Testis (tissue), 2 donors: ENCODE measurements at regions not wholly inside any gene's neighbourhood (a gene's known extent, or its start where the extent isn't known, plus 50 kb on each side); places are given as distances from the start of the nearest gene placed in this dataset.

ENCODE experiments used
- DNase-seq: peaks from one replicate; pipeline ENCODE4 v3.0.0-alpha.2; 2019
- H3K27ac ChIP-seq, 2 donors: fragments of 200-600 bp; sonication (generic); one replicate each; pipeline ENCODE4 v1.5.1; 2019
- H3K27me3 ChIP-seq: fragments of 200-600 bp; sonication (generic); one replicate; pipeline ENCODE4 v1.5.1; 2019
- H3K36me3 ChIP-seq: fragments of 200-600 bp; sonication (generic); one replicate; pipeline ENCODE4 v1.5.1; 2017; ENCODE audit warnings: low read depth; ENCODE audit errors: missing control alignments
- H3K4me1 ChIP-seq: fragments of 200-600 bp; sonication (generic); one replicate; pipeline ENCODE4 v1.5.1; 2019
- H3K4me3 ChIP-seq, 2 donors: fragments of 200-600 bp; sonication (generic); one replicate each; pipeline ENCODE4 v1.5.1; 2017 to 2019
- H3K9me3 ChIP-seq: fragments of 200-600 bp; sonication (generic); one replicate; pipeline ENCODE4 v1.5.1; 2017
- CTCF ChIP-seq, 3 experiments: fragments of 450-650 bp in 2 of 3; fragments of 200-600 bp in 1 of 3; sonication (generic) in 1 of 3; IDR thresholded peaks; one replicate each; pipeline ENCODE4 v1.5.1; 2016 to 2019; ENCODE audit warnings: antibody characterized with exemption in 3 of 3, mild to moderate bottlenecking in 2 of 3, moderate library complexity in 1 of 3
- POLR2A ChIP-seq: fragments of 450-650 bp; IDR thresholded peaks from one replicate; pipeline ENCODE4 v1.6.1; 2017; ENCODE audit warnings: antibody characterized with exemption, mild to moderate bottlenecking, moderate library complexity
- WGBS, 2 donors: methylation state at CpG; one replicate each; pipeline ENCODE4 v1.1.5; 2018; 5-methylcytosine and 5-hydroxymethylcytosine counted together
- intact Hi-C: fragments of 100-400 bp; cut with DNase I; formaldehyde crosslinking; loops from one replicate; pipeline ENCODE4 v1.15.1; 2023; ENCODE audit warnings: low total_unique reads

GRCh38 chr3:124572851-124573405 is 157.3 kb upstream of the UMPS start:
- intact Hi-C loops, result no loop called here
- Histone ChIP-seq H3K9me3 (no peaks in the 10 kb centered on the region), H3K4me3 (no peak overlapping the region), H3K36me3 (no peaks in the 10 kb centered on the region), H3K27me3 (no peaks in the 10 kb centered on the region), H3K4me1 (peaks cover 5% of the 10 kb centered on the region), H3K27ac (no peak overlapping the region)
- DNase-seq, result no peak
- WGBS, 2 donors, result 94 to 95% methylated on average over 8 of the region's 8 CpGs
- TF ChIP-seq POLR2A (no peak), CTCF (IDR thresholded peaks at IDR 0.05) (no peak)

GRCh38 chr3:124574012-124574411 is 156.2 kb upstream of the UMPS start:
- intact Hi-C loops, result no loop called here
- TF ChIP-seq CTCF (IDR thresholded peaks at IDR 0.05) (no peak), POLR2A (no peak)
- WGBS, 2 donors, result 86 to 95% methylated on average over 2 of the region's 2 CpGs

GRCh38 chr3:124576565-124577493 is 153.4 kb upstream of the UMPS start:
- Histone ChIP-seq H3K27ac (no peak overlapping the region), H3K4me1 (no peaks in the 10 kb centered on the region), H3K27me3 (no peaks in the 10 kb centered on the region), H3K9me3 (no peaks in the 10 kb centered on the region), H3K36me3 (no peaks in the 10 kb centered on the region), H3K4me3 (no peak overlapping the region)
- intact Hi-C loops, result no loop called here
- WGBS, 2 donors, result 56 to 61% methylated on average over 5 of the region's 5 CpGs
- no peak for DNase-seq
- TF ChIP-seq CTCF (IDR thresholded peaks at IDR 0.05), result no peak
- no peak for TF ChIP-seq POLR2A

More at GRCh38 chr3:124574012-124574411, 156.2 kb upstream of the UMPS start:
- Histone ChIP-seq H3K9me3 (no peaks in the 10 kb centered on the region), H3K27me3 (no peaks in the 10 kb centered on the region), H3K36me3 (no peaks in the 10 kb centered on the region), H3K4me3 (no peak overlapping the region), H3K4me1 (peaks cover 5% of the 10 kb centered on the region), H3K27ac (no peak overlapping the region)
- no peak for DNase-seq

GRCh38 chr3:124577494-124578167 is 152.6 kb upstream of the UMPS start:
- intact Hi-C loops, result no loop called here
- Histone ChIP-seq H3K9me3 (no peaks in the 10 kb centered on the region), H3K4me3 (no peak overlapping the region), H3K36me3 (no peaks in the 10 kb centered on the region), H3K27ac (no peak overlapping the region), H3K4me1 (no peaks in the 10 kb centered on the region), H3K27me3 (no peaks in the 10 kb centered on the region)
- WGBS, 2 donors, result 97 to 100% methylated on average over 1 of the region's 1 CpG
- TF ChIP-seq CTCF (IDR thresholded peaks at IDR 0.05) (no peak), POLR2A (no peak)
- no peak for DNase-seq
